ENCODE measurements at regions not wholly inside any gene's neighbourhood (a gene's known extent, or its start where the extent isn't known, plus 50 kb on each side); places are given as distances from the start of the nearest gene placed in this dataset.

DNA sequence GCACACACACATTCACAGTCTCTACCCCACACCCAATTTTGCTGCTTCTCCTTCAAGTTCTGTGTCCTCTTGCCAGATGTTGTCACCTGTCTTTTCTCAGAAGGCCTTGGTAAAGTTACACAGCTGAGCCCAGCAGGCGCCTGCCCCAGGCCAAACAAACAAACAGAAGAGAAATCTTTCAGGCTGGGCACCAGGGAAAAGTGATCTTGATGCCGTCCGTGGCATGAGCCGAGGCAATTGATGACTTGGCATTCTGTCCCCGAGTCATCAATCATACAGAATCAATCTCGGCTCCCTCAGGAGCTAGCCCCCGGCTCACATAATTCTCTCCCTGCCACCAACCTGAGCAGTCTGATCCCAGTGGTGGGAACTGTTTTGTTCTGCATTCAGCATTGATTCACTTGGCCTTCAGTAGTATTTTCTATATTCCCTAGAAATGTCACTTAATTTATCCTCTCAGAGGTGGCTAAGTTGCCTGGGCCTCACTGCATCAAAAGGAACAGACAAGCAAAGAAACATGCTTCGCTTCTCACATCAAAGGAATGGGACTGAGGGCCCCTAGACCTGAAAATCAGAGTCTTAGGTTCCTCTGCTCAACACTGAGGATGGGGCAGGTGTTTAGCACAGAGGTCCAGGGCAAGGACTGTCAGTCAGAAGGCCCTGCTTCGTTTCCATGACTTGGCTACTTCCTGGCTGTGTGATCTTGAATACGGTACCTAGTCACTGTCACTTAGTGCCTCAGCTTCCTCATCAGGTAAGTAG is 278.8 kb upstream of the CELF4 start:
- Histone ChIP-seq H3K9me2 (ENCODE audit: insufficient read depth) (no peaks in the 10 kb centered on the region; the same call in 1 of the 2 replicates), H3K27ac (ENCODE audit: low read depth) (no peak overlapping the region), H4K20me1 (replicated peaks; ENCODE audit: insufficient read depth) (no peaks in the 10 kb centered on the region), H2AFZ (peak overlapping the region; percentile 69; the same call in 1 of the 2 replicates), H3K4me2 (peak overlapping the region; percentile 26; the same call in 1 of the 2 replicates), H3K79me2 (replicated peaks; ENCODE audit: insufficient read depth) (no peaks in the 10 kb centered on the region), H3K27me3 (ENCODE audit: insufficient read depth) (no peaks in the 10 kb centered on the region), H3K4me1 (ENCODE audit: insufficient read depth) (peaks cover 28% of the 10 kb centered on the region), H3K36me3 (ENCODE audit: insufficient read depth) (0 out of 2 replicates have a peak, but pooled peaks cover 3% of the 10 kb centered on the region), H3F3A (replicated peaks; ENCODE audit: low read depth) (no peaks in the 10 kb centered on the region), H3K4me3 (no peak overlapping the region)
- peaks cover 6% of the 10 kb centered on the region; the same call in 1 of the 3 replicates for H3K9me3 Mint-ChIP-seq
- no peak overlapping the region for H3K4me3 Mint-ChIP-seq
- H3K4me1 Mint-ChIP-seq = peaks cover 29% of the 10 kb centered on the region
- no peak for DNase-seq (ENCODE audit: low spot score)
- no peaks in the 10 kb centered on the region for H3K27me3 Mint-ChIP-seq (ENCODE audit: insufficient read depth, low read depth, poor library complexity)
- no peak for TF ChIP-seq EZH2phosphoT487 (IDR thresholded peaks at IDR 0.05; ENCODE audit: unreplicated experiment)
- no peak for TF ChIP-seq POLR2AphosphoS5 (IDR thresholded peaks at IDR 0.05; ENCODE audit: low read depth)
- no peak for TF ChIP-seq EZH2 (IDR thresholded peaks at IDR 0.05; ENCODE audit: low read depth, unreplicated experiment)
- TF ChIP-seq CREB1 (CRISPR knock-in tag; IDR thresholded peaks at IDR 0.05; ENCODE audit: low read depth) = no peak
- no peak for TF ChIP-seq ZNF114 (CRISPR knock-in tag; IDR thresholded peaks at IDR 0.05)
- TF ChIP-seq, protein P1, sequence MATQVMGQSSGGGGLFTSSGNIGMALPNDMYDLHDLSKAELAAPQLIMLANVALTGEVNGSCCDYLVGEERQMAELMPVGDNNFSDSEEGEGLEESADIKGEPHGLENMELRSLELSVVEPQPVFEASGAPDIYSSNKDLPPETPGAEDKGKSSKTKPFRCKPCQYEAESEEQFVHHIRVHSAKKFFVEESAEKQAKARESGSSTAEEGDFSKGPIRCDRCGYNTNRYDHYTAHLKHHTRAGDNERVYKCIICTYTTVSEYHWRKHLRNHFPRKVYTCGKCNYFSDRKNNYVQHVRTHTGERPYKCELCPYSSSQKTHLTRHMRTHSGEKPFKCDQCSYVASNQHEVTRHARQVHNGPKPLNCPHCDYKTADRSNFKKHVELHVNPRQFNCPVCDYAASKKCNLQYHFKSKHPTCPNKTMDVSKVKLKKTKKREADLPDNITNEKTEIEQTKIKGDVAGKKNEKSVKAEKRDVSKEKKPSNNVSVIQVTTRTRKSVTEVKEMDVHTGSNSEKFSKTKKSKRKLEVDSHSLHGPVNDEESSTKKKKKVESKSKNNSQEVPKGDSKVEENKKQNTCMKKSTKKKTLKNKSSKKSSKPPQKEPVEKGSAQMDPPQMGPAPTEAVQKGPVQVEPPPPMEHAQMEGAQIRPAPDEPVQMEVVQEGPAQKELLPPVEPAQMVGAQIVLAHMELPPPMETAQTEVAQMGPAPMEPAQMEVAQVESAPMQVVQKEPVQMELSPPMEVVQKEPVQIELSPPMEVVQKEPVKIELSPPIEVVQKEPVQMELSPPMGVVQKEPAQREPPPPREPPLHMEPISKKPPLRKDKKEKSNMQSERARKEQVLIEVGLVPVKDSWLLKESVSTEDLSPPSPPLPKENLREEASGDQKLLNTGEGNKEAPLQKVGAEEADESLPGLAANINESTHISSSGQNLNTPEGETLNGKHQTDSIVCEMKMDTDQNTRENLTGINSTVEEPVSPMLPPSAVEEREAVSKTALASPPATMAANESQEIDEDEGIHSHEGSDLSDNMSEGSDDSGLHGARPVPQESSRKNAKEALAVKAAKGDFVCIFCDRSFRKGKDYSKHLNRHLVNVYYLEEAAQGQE (IDR thresholded peaks at IDR 0.05; ENCODE audit: unreplicated experiment) = no peak
- TF ChIP-seq JUNB (IDR thresholded peaks at IDR 0.05; ENCODE audit: unreplicated experiment) = no peak
- no peak for TF ChIP-seq ZNF331 (CRISPR knock-in tag; IDR thresholded peaks at IDR 0.05; ENCODE audit: low read depth)
- no peak for TF ChIP-seq STAT1 (IDR thresholded peaks at IDR 0.05; ENCODE audit: unreplicated experiment)
- TF ChIP-seq, protein P2, sequence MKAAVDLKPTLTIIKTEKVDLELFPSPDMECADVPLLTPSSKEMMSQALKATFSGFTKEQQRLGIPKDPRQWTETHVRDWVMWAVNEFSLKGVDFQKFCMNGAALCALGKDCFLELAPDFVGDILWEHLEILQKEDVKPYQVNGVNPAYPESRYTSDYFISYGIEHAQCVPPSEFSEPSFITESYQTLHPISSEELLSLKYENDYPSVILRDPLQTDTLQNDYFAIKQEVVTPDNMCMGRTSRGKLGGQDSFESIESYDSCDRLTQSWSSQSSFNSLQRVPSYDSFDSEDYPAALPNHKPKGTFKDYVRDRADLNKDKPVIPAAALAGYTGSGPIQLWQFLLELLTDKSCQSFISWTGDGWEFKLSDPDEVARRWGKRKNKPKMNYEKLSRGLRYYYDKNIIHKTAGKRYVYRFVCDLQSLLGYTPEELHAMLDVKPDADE (IDR thresholded peaks at IDR 0.05) = no peak
- TF ChIP-seq NANOG (IDR thresholded peaks at IDR 0.05; ENCODE audit: borderline replicate concordance) = no peak
- TF ChIP-seq, protein P3, sequence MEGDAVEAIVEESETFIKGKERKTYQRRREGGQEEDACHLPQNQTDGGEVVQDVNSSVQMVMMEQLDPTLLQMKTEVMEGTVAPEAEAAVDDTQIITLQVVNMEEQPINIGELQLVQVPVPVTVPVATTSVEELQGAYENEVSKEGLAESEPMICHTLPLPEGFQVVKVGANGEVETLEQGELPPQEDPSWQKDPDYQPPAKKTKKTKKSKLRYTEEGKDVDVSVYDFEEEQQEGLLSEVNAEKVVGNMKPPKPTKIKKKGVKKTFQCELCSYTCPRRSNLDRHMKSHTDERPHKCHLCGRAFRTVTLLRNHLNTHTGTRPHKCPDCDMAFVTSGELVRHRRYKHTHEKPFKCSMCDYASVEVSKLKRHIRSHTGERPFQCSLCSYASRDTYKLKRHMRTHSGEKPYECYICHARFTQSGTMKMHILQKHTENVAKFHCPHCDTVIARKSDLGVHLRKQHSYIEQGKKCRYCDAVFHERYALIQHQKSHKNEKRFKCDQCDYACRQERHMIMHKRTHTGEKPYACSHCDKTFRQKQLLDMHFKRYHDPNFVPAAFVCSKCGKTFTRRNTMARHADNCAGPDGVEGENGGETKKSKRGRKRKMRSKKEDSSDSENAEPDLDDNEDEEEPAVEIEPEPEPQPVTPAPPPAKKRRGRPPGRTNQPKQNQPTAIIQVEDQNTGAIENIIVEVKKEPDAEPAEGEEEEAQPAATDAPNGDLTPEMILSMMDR (conservative IDR thresholded peaks at IDR 0.05; ENCODE audit: low read depth in 2 of 2) = no peak
- TF ChIP-seq, protein P4, sequence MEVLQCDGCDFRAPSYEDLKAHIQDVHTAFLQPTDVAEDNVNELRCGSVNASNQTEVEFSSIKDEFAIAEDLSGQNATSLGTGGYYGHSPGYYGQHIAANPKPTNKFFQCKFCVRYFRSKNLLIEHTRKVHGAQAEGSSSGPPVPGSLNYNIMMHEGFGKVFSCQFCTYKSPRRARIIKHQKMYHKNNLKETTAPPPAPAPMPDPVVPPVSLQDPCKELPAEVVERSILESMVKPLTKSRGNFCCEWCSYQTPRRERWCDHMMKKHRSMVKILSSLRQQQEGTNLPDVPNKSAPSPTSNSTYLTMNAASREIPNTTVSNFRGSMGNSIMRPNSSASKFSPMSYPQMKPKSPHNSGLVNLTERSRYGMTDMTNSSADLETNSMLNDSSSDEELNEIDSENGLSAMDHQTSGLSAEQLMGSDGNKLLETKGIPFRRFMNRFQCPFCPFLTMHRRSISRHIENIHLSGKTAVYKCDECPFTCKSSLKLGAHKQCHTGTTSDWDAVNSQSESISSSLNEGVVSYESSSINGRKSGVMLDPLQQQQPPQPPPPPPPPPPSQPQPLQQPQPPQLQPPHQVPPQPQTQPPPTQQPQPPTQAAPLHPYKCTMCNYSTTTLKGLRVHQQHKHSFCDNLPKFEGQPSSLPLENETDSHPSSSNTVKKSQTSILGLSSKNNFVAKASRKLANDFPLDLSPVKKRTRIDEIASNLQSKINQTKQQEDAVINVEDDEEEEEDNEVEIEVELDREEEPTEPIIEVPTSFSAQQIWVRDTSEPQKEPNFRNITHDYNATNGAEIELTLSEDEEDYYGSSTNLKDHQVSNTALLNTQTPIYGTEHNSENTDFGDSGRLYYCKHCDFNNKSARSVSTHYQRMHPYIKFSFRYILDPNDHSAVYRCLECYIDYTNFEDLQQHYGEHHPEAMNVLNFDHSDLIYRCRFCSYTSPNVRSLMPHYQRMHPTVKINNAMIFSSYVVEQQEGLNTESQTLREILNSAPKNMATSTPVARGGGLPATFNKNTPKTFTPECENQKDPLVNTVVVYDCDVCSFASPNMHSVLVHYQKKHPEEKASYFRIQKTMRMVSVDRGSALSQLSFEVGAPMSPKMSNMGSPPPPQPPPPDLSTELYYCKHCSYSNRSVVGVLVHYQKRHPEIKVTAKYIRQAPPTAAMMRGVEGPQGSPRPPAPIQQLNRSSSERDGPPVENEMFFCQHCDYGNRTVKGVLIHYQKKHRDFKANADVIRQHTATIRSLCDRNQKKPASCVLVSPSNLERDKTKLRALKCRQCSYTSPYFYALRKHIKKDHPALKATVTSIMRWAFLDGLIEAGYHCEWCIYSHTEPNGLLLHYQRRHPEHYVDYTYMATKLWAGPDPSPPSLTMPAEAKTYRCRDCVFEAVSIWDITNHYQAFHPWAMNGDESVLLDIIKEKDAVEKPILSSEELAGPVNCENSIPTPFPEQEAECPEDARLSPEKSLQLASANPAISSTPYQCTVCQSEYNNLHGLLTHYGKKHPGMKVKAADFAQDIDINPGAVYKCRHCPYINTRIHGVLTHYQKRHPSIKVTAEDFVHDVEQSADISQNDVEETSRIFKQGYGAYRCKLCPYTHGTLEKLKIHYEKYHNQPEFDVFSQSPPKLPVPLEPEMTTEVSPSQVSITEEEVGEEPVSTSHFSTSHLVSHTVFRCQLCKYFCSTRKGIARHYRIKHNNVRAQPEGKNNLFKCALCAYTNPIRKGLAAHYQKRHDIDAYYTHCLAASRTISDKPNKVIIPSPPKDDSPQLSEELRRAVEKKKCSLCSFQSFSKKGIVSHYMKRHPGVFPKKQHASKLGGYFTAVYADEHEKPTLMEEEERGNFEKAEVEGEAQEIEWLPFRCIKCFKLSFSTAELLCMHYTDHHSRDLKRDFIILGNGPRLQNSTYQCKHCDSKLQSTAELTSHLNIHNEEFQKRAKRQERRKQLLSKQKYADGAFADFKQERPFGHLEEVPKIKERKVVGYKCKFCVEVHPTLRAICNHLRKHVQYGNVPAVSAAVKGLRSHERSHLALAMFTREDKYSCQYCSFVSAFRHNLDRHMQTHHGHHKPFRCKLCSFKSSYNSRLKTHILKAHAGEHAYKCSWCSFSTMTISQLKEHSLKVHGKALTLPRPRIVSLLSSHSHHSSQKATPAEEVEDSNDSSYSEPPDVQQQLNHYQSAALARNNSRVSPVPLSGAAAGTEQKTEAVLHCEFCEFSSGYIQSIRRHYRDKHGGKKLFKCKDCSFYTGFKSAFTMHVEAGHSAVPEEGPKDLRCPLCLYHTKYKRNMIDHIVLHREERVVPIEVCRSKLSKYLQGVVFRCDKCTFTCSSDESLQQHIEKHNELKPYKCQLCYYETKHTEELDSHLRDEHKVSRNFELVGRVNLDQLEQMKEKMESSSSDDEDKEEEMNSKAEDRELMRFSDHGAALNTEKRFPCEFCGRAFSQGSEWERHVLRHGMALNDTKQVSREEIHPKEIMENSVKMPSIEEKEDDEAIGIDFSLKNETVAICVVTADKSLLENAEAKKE (CRISPR knock-in tag; IDR thresholded peaks at IDR 0.05) = no peak
- H3K27ac Mint-ChIP-seq = no peak overlapping the region; the same call in 1 of the 2 replicates
- ATAC-seq = no peak
- H3K36me3 Mint-ChIP-seq (ENCODE audit: low read depth) = no peaks in the 10 kb centered on the region

Data from GM23338 (cell line).